ENCODE measurements at regions not wholly inside any gene's neighbourhood (a gene's known extent, or its start where the extent isn't known, plus 50 kb on each side); places are given as distances from the start of the nearest gene placed in this dataset.
"Not testable (repeated sequence)": the region's sequence is repeated elsewhere in the genome, so short reads cannot be mapped to it uniquely, and the experiment has no call there.

GRCh38 chr17:55911186-55911585 lies 160.3 kb downstream of the PCTP start:
- no peak for DNase-seq

GRCh38 chr17:55925440-55925839 lies 174.6 kb downstream of the PCTP start:
- no peak for DNase-seq

GRCh38 chr17:55926276-55926990 lies 175.6 kb downstream of the PCTP start:
- peak; percentile 36 for DNase-seq

- no peak for DNase-seq
These were observed 179.5 kb downstream of the PCTP start for GRCh38 chr17:55930291-55930809.

GRCh38 chr17:55931446-55931845 lies 180.6 kb downstream of the PCTP start:
- DNase-seq: no peak

- no peak for DNase-seq
These were observed 182.1 kb downstream of the PCTP start for GRCh38 chr17:55932973-55933372.

- DNase-seq: not testable (repeated sequence)
These were observed 188.4 kb downstream of the PCTP start for GRCh38 chr17:55939181-55939810.

GRCh38 chr17:55959756-55960155 lies 193.5 kb upstream of the ANKFN1 start:
- no peak for DNase-seq

GRCh38 chr17:55961386-55961785 lies 191.9 kb upstream of the ANKFN1 start:
- DNase-seq: no peak

- peak; percentile 70 for DNase-seq
These were observed 190.3 kb upstream of the ANKFN1 start for GRCh38 chr17:55962951-55963401.

- DNase-seq: no peak
These were observed 189.1 kb upstream of the ANKFN1 start for GRCh38 chr17:55964191-55964590.

- no peak for DNase-seq
These were observed 188.2 kb upstream of the ANKFN1 start for GRCh38 chr17:55965051-55965450.

- no peak for DNase-seq
These were observed 183.5 kb upstream of the ANKFN1 start for GRCh38 chr17:55969562-55970324.

GRCh38 chr17:55978578-55978977 lies 174.7 kb upstream of the ANKFN1 start:
- DNase-seq: no peak

GRCh38 chr17:55983096-55983495 lies 170.2 kb upstream of the ANKFN1 start:
- no peak for DNase-seq

GRCh38 chr17:55986817-55987216 lies 166.5 kb upstream of the ANKFN1 start:
- DNase-seq: no peak

GRCh38 chr17:55988861-55989260 lies 164.4 kb upstream of the ANKFN1 start:
- DNase-seq: no peak

GRCh38 chr17:55990332-55991006 lies 162.8 kb upstream of the ANKFN1 start:
- DNase-seq: no peak

GRCh38 chr17:55996826-55997225 lies 156.4 kb upstream of the ANKFN1 start:
- DNase-seq: no peak

GRCh38 chr17:56000411-56000810 lies 152.9 kb upstream of the ANKFN1 start:
- DNase-seq: no peak

GRCh38 chr17:56002656-56003055 lies 150.6 kb upstream of the ANKFN1 start:
- DNase-seq: not testable (repeated sequence)

- peak; percentile 82 for DNase-seq
These were observed 143.3 kb upstream of the ANKFN1 start for GRCh38 chr17:56009795-56010651.
